ENCODE measurements at regions not wholly inside any gene's neighbourhood (a gene's known extent, or its start where the extent isn't known, plus 50 kb on each side); places are given as distances from the start of the nearest gene placed in this dataset.

GRCh38 chr3:107103786-107104185 is 273.5 kb upstream of the CCDC54 start:
- Histone ChIP-seq H3K27me3 (ENCODE audit: low read depth) (no peaks in the 10 kb centered on the region), H3K4me3 (no peak overlapping the region), H3K4me1 (no peaks in the 10 kb centered on the region), H3K36me3 (no peaks in the 10 kb centered on the region), H3K27ac (no peak overlapping the region), H3K9me3 (no peaks in the 10 kb centered on the region)
- intact Hi-C loops (cut with DNase I): no loop called here
- DNase-seq (no peak), ATAC-seq (no peak)
- no peak for TF ChIP-seq CTCF (IDR thresholded peaks at IDR 0.05)

DNA sequence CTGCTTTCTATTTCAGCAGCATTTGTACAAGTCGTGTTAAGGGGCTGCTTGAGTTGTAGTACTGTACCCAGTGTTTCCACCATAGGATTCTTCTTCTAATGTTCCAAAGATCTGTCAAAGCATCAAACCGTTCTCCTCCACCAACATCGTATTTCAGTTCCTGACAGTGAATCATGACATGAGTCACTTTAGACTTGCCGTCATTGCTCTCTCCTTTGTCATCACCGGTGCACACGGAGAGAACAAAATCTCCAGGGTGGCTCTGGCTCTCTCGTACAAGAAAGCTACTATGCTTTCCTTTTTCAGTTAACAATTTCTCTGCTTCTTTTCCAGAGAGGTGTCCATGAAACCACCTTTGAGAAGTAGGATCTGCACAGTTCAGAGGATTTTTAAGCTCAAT is 270.9 kb upstream of the CCDC54 start:
- Histone ChIP-seq H3K4me3 (no peak overlapping the region), H3K4me1 (no peaks in the 10 kb centered on the region), H3K27me3 (ENCODE audit: low read depth) (no peaks in the 10 kb centered on the region), H3K9me3 (no peaks in the 10 kb centered on the region), H3K36me3 (no peaks in the 10 kb centered on the region), H3K27ac (no peak overlapping the region)
- ATAC-seq (no peak), DNase-seq (no peak)
- intact Hi-C loops (cut with DNase I): no loop called here
- no peak for TF ChIP-seq CTCF (IDR thresholded peaks at IDR 0.05)

DNA sequence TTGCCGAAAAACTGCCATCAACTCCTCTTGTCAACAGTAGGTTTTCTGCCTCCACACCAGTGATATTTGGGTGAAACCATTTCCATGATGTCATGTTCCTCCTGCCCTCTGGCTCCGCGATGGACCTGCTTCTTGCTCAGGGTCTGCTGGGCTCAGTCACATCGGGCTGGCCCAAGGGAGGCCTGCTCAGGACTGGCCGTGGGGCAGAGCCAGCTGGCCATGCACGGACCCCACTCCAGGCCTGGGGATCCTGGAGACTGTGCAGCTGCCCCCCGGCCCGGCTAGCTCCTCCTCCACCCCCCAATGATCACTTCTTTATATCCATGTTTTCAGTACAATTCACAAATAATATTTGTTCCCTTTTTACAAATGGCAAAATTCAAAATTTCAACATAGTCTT is 270.3 kb upstream of the CCDC54 start:
- Histone ChIP-seq H3K36me3 (no peaks in the 10 kb centered on the region), H3K4me3 (no peak overlapping the region), H3K27ac (no peak overlapping the region), H3K9me3 (no peaks in the 10 kb centered on the region), H3K27me3 (ENCODE audit: low read depth) (no peaks in the 10 kb centered on the region), H3K4me1 (no peaks in the 10 kb centered on the region)
- TF ChIP-seq CTCF (IDR thresholded peaks at IDR 0.05): no peak
- DNase-seq (no peak), ATAC-seq (no peak)
- intact Hi-C loops (cut with DNase I): no loop called here

DNA sequence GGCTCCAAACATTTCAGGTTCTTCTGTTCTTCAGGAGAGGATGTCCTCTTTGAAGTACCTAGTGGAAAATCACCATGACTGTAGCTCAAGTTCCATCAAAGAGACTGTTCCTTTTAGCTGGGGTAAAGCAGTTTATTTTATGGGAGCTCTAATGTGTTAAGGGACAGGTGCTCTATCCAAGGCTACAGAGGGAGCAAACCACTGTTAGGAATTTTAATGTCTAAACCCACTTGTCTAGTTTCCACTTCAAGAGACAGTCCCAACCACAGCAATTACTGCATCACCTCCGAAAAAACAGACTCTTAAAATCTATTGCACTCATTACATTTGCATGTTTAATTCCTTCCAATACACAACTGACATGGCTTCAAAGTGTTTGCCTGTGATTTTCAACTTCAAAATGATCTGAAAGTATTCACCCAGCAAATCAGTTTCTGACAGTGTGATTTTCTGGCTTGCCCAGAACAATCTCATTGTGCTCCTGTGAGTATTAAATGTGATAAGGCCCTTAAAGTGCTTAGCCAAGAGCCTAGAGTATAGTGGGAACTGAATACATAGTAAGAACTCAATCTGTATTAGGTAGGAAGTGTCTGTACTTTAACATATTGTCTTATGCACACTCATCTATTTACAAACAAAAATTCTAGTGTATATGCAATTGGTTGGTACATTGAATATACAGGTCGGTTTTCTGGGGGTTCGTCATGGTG is 266.5 kb upstream of the CCDC54 start:
- intact Hi-C loops (cut with DNase I): no loop called here
- H3K4me3 ChIP-seq: no peak overlapping the region
- no peak for DNase-seq

DNA sequence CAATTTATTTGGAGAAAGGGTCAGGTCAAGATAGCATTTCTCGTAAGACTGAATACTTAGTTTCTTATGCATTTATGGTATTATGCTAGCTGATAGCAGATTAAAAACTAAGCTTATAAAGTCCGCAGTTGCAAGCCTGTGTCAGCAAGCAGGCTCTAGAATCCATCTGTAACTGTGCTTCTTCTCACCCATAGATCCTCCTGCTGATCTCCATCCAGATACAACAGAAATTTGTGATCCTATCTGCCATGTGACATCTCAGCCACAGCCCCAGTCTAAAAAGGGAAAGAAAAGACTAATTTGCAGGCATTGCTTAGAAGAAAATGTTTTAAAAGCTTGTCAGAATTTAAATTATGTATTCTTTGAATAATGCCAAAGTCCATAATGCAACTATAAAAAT is 265.4 kb upstream of the CCDC54 start:
- ATAC-seq: no peak
- Histone ChIP-seq H3K27me3 (ENCODE audit: low read depth) (no peaks in the 10 kb centered on the region), H3K4me3 (no peak overlapping the region), H3K36me3 (no peaks in the 10 kb centered on the region), H3K27ac (no peak overlapping the region), H3K9me3 (no peaks in the 10 kb centered on the region), H3K4me1 (no peaks in the 10 kb centered on the region)
- intact Hi-C loops (cut with DNase I): no loop called here
- no peak for DNase-seq
- TF ChIP-seq CTCF (IDR thresholded peaks at IDR 0.05): no peak

More for the DNA sequence above, 266.5 kb upstream of the CCDC54 start:
- Histone ChIP-seq H3K4me1 (no peaks in the 10 kb centered on the region), H3K27me3 (ENCODE audit: low read depth) (no peaks in the 10 kb centered on the region), H3K36me3 (no peaks in the 10 kb centered on the region), H3K27ac (no peak overlapping the region), H3K9me3 (no peaks in the 10 kb centered on the region)
- no peak for ATAC-seq
- no peak for TF ChIP-seq CTCF (IDR thresholded peaks at IDR 0.05)

Measured in lower lobe of right lung (tissue), 2 donors.